Prostate gland (tissue), 2 donors: ENCODE measurements at regions not wholly inside any gene's neighbourhood (a gene's known extent, or its start where the extent isn't known, plus 50 kb on each side); places are given as distances from the start of the nearest gene placed in this dataset.
A peak's percentile ranks its signal among the peaks of the same experiment; 100 is the strongest.
"Not testable (repeated sequence)": the region's sequence is repeated elsewhere in the genome, so short reads cannot be mapped to it uniquely, and the experiment has no call there.

Source experiments
- DNase-seq: peaks from one replicate; pipeline ENCODE4 v3.0.0-alpha.2; 2019; ENCODE audit warnings: low spot score
- H3K27ac ChIP-seq, 2 donors: fragments of 200-600 bp; sonication (generic); 2 replicates each; pipeline ENCODE4 v1.5.1; 2017 to 2019
- H3K27me3 ChIP-seq: fragments of 200-600 bp; sonication (generic); replicated peaks from 2 replicates; pipeline ENCODE4 v1.5.1; 2019; ENCODE audit not compliant: insufficient read depth
- H3K36me3 ChIP-seq, 2 donors: fragments of 200-600 bp; sonication (generic); 1 replicate in 1 of 2; 2 replicates in 1 of 2; pipeline versions ENCODE4 v1.5.1 to v1.8.1; 2017 to 2019
- H3K4me1 ChIP-seq: fragments of 200-600 bp; sonication (generic); replicated peaks from 2 replicates; pipeline ENCODE4 v1.5.1; 2019
- H3K4me3 ChIP-seq, 2 donors: fragments of 200-600 bp; sonication (generic); 2 replicates each; pipeline ENCODE4 v1.5.1; 2017 to 2019
- H3K9me3 ChIP-seq: fragments of 200-600 bp; sonication (generic); 2 replicates; pipeline ENCODE4 v1.5.1; 2017
- POLR2AphosphoS5 ChIP-seq: sonication (generic); formaldehyde crosslinking; IDR thresholded peaks from one replicate; pipeline ENCODE4 v1.6.1; 2017; ENCODE audit warnings: antibody characterized with exemption
- WGBS: methylation state at CpG from one replicate; pipeline ENCODE4 v1.1.5; 2018; 5-methylcytosine and 5-hydroxymethylcytosine counted together
- intact Hi-C: fragments of 100-400 bp; cut with DNase I; formaldehyde crosslinking; loops from one replicate; pipeline ENCODE4 v1.14.2; 2022

- H3K9me3 ChIP-seq, H3K36me3 ChIP-seq, H3K4me1 ChIP-seq, H3K27ac ChIP-seq, H3K4me3 ChIP-seq, intact Hi-C loops, H3K27me3 ChIP-seq: not testable (repeated sequence)
- DNase-seq, result peak; percentile 11
- TF ChIP-seq POLR2AphosphoS5, result peak; percentile 5
Observed at GRCh38 chr7:76944603-76945002, 87.6 kb downstream of the SPDYE17 start.

- H3K4me1 ChIP-seq, H3K4me3 ChIP-seq, H3K27ac ChIP-seq, H3K36me3 ChIP-seq, DNase-seq, H3K27me3 ChIP-seq, H3K9me3 ChIP-seq, intact Hi-C loops: not testable (repeated sequence)
- 100% methylated on average over 1 of the region's 2 CpGs for WGBS
Observed at GRCh38 chr7:76941809-76942765, 90.1 kb downstream of the SPDYE17 start.

- H3K36me3 ChIP-seq, H3K27me3 ChIP-seq, H3K4me1 ChIP-seq, H3K9me3 ChIP-seq, H3K4me3 ChIP-seq, intact Hi-C loops, H3K27ac ChIP-seq, DNase-seq: not testable (repeated sequence)
- WGBS, result 87% methylated on average over 2 of the region's 3 CpGs
Observed at GRCh38 chr7:76937781-76938180, 94.4 kb downstream of the SPDYE17 start.

- 86% methylated on average over 5 of the region's 5 CpGs for WGBS
- H3K4me3 ChIP-seq, H3K4me1 ChIP-seq, intact Hi-C loops, DNase-seq, H3K27ac ChIP-seq, H3K27me3 ChIP-seq, H3K9me3 ChIP-seq, H3K36me3 ChIP-seq: not testable (repeated sequence)
Observed at GRCh38 chr7:76937330-76937729, 94.8 kb downstream of the SPDYE17 start.

- H3K36me3 ChIP-seq, H3K9me3 ChIP-seq, intact Hi-C loops, DNase-seq, H3K4me3 ChIP-seq, H3K27me3 ChIP-seq, H3K27ac ChIP-seq, H3K4me1 ChIP-seq: not testable (repeated sequence)
- 96% methylated on average over 2 of the region's 2 CpGs for WGBS
Observed at GRCh38 chr7:76936346-76936745, 95.8 kb downstream of the SPDYE17 start.

- DNase-seq, H3K4me1 ChIP-seq, H3K27me3 ChIP-seq, intact Hi-C loops, H3K36me3 ChIP-seq, H3K9me3 ChIP-seq, H3K4me3 ChIP-seq, H3K27ac ChIP-seq: not testable (repeated sequence)
- 90% methylated on average over 3 of the region's 3 CpGs for WGBS
Observed at GRCh38 chr7:76934711-76935110, 97.5 kb downstream of the SPDYE17 start.

- H3K9me3 ChIP-seq, DNase-seq, H3K27me3 ChIP-seq, H3K4me1 ChIP-seq, H3K36me3 ChIP-seq, intact Hi-C loops, H3K27ac ChIP-seq, H3K4me3 ChIP-seq: not testable (repeated sequence)
- WGBS, result 97% methylated on average over 4 of the region's 4 CpGs
Observed at GRCh38 chr7:76932957-76933356, 99.2 kb downstream of the SPDYE17 start.

- H3K36me3 ChIP-seq, DNase-seq, H3K4me3 ChIP-seq, intact Hi-C loops, H3K9me3 ChIP-seq, H3K4me1 ChIP-seq, H3K27ac ChIP-seq, H3K27me3 ChIP-seq: not testable (repeated sequence)
- 48% methylated on average over 3 of the region's 4 CpGs for WGBS
Observed at GRCh38 chr7:76931441-76931840, 100.7 kb downstream of the SPDYE17 start.

- intact Hi-C loops, DNase-seq, H3K4me1 ChIP-seq, H3K27ac ChIP-seq, H3K27me3 ChIP-seq, H3K36me3 ChIP-seq, H3K9me3 ChIP-seq, H3K4me3 ChIP-seq: not testable (repeated sequence)
- 98% methylated on average over 5 of the region's 5 CpGs for WGBS
Observed at GRCh38 chr7:76930416-76930815, 101.7 kb downstream of the SPDYE17 start.

- H3K36me3 ChIP-seq, H3K27me3 ChIP-seq, H3K9me3 ChIP-seq, H3K4me3 ChIP-seq, H3K27ac ChIP-seq, intact Hi-C loops, DNase-seq, H3K4me1 ChIP-seq: not testable (repeated sequence)
- WGBS, result 50% methylated on average over 4 of the region's 4 CpGs
Observed at GRCh38 chr7:76928751-76929150, 103.4 kb downstream of the SPDYE17 start.

- H3K9me3 ChIP-seq, DNase-seq, H3K27ac ChIP-seq, intact Hi-C loops, H3K27me3 ChIP-seq, H3K4me3 ChIP-seq, H3K36me3 ChIP-seq, H3K4me1 ChIP-seq: not testable (repeated sequence)
- WGBS, result 50% methylated on average over 2 of the region's 3 CpGs
Observed at GRCh38 chr7:76927741-76928393, 104.3 kb downstream of the SPDYE17 start.

GRCh38 chr7:76926416-76926815, 105.7 kb downstream of the SPDYE17 start:
- DNase-seq, intact Hi-C loops, H3K9me3 ChIP-seq, H3K4me3 ChIP-seq, H3K27ac ChIP-seq, H3K36me3 ChIP-seq, H3K27me3 ChIP-seq, H3K4me1 ChIP-seq: not testable (repeated sequence)
